GM12878 (cell line): ENCODE measurements at regions not wholly inside any gene's neighbourhood (a gene's known extent, or its start where the extent isn't known, plus 50 kb on each side); places are given as distances from the start of the nearest gene placed in this dataset.

ENCODE experiments used
- ATF3 ChIP-seq: IDR thresholded peaks from 2 replicates; pipeline ENCODE4 v1.6.1; 2011; ENCODE audit warnings: low read depth, mild to moderate bottlenecking, low read length, moderate library complexity, borderline replicate concordance; ENCODE audit errors: extremely low read depth
- IKZF1 ChIP-seq: fragments of 450-650 bp; conservative IDR thresholded peaks from 2 replicates; pipeline ENCODE4 v1.6.1; 2017; ENCODE audit warnings: antibody characterized with exemption, mild to moderate bottlenecking
- IRF3 ChIP-seq: fragments of 450-650 bp; IDR thresholded peaks from 2 replicates; pipeline ENCODE4 v1.6.1; 2014; ENCODE audit warnings: mild to moderate bottlenecking
- MEF2B ChIP-seq: fragments of 450-650 bp; IDR thresholded peaks from 2 replicates; pipeline ENCODE4 v1.6.1; 2018; ENCODE audit warnings: mild to moderate bottlenecking, moderate library complexity; ENCODE audit not compliant: partially characterized antibody, poor library complexity, severe bottlenecking
- MTA3 ChIP-seq: IDR thresholded peaks from 2 replicates; pipeline ENCODE4 v1.6.1; 2012; ENCODE audit warnings: low read length, inconsistent platforms, borderline replicate concordance
- MYC ChIP-seq: IDR thresholded peaks from 2 replicates; pipeline ENCODE4 v1.6.1; 2011; ENCODE audit warnings: mild to moderate bottlenecking, low read length, moderate library complexity, inconsistent platforms; ENCODE audit not compliant: insufficient read depth, insufficient replicate concordance, insufficient read length, severe bottlenecking
- NFIC ChIP-seq: IDR thresholded peaks from 2 replicates; pipeline ENCODE4 v1.6.1; 2012; ENCODE audit warnings: low read depth, mild to moderate bottlenecking, inconsistent platforms, low read length, moderate library complexity
- POLR2AphosphoS2 ChIP-seq: IDR thresholded peaks from 2 replicates; pipeline ENCODE4 v1.6.1; 2011; ENCODE audit warnings: low read depth, mild to moderate bottlenecking, low read length, improper control_type of control experiment, moderate library complexity
- STAT1 ChIP-seq: fragments of 450-650 bp; conservative IDR thresholded peaks from 2 replicates; pipeline ENCODE4 v1.6.1; 2014; ENCODE audit warnings: antibody characterized with exemption, mild to moderate bottlenecking
- ZNF687 ChIP-seq: fragments of 450-650 bp; IDR thresholded peaks from 2 replicates; pipeline ENCODE4 v1.6.1; 2017; ENCODE audit warnings: mild to moderate bottlenecking, moderate library complexity

- no peak for TF ChIP-seq MYC
- TF ChIP-seq IKZF1: no peak
- no peak for TF ChIP-seq ATF3
- TF ChIP-seq POLR2AphosphoS2: no peak
- no peak for TF ChIP-seq MTA3
- no peak for TF ChIP-seq MEF2B
- no peak for TF ChIP-seq ZNF687
- TF ChIP-seq IRF3: no peak
- TF ChIP-seq STAT1: no peak
- TF ChIP-seq NFIC: no peak
These were observed 214.4 kb upstream of the ZNF507 start (continued) for GRCh38 chr19:32131005-32131404.
